Activated naive CD4-positive, alpha-beta T cell treated with anti-CD3 and anti-CD28 coated beads, Interleukin-2, amount 50 U/mL, for 16 hours (primary cell): ENCODE measurements at regions not wholly inside any gene's neighbourhood (a gene's known extent, or its start where the extent isn't known, plus 50 kb on each side); places are given as distances from the start of the nearest gene placed in this dataset.

ENCODE experiments used
- DNase-seq: peaks from one replicate; pipeline ENCODE4 v3.0.0-alpha.2; 2020

GRCh38 chr1:82844911-82845827 is 1044.4 kb downstream of the ADGRL2 start:
- DNase-seq: no peak

GRCh38 chr1:82844447-82844846 is 1043.7 kb downstream of the ADGRL2 start:
- no peak for DNase-seq

GRCh38 chr1:82843876-82844275 is 1043.1 kb downstream of the ADGRL2 start:
- DNase-seq: no peak

GRCh38 chr1:82840192-82840591 is 1039.5 kb downstream of the ADGRL2 start:
- no peak for DNase-seq

- no peak for DNase-seq
Observed at GRCh38 chr1:82837766-82838465, 1037.2 kb downstream of the ADGRL2 start.

- DNase-seq: no peak
Observed at GRCh38 chr1:82836973-82837680, 1036.4 kb downstream of the ADGRL2 start.

GRCh38 chr1:82836213-82836972 is 1035.7 kb downstream of the ADGRL2 start:
- DNase-seq: no peak

- DNase-seq: no peak
Observed at GRCh38 chr1:82830690-82831380, 1030.1 kb downstream of the ADGRL2 start.

- DNase-seq: no peak
Observed at GRCh38 chr1:82829527-82829926, 1028.8 kb downstream of the ADGRL2 start.

GRCh38 chr1:82823876-82824275 is 1023.1 kb downstream of the ADGRL2 start:
- DNase-seq: no peak

- no peak for DNase-seq
Observed at GRCh38 chr1:82820816-82821215, 1020.1 kb downstream of the ADGRL2 start.

GRCh38 chr1:82819234-82819633 is 1018.5 kb downstream of the ADGRL2 start:
- no peak for DNase-seq

- DNase-seq: no peak
Observed at GRCh38 chr1:82818586-82818985, 1017.9 kb downstream of the ADGRL2 start.

- DNase-seq: no peak
Observed at GRCh38 chr1:82813386-82813785, 1012.7 kb downstream of the ADGRL2 start.

GRCh38 chr1:82810601-82811000 is 1009.9 kb downstream of the ADGRL2 start:
- DNase-seq: no peak

- DNase-seq: no peak
Observed at GRCh38 chr1:82807563-82807962, 1006.8 kb downstream of the ADGRL2 start.

GRCh38 chr1:82806133-82806532 is 1005.4 kb downstream of the ADGRL2 start:
- no peak for DNase-seq

GRCh38 chr1:82801176-82801575 is 1000.4 kb downstream of the ADGRL2 start:
- no peak for DNase-seq

- DNase-seq: no peak
Observed at GRCh38 chr1:82800721-82801120, 1000.0 kb downstream of the ADGRL2 start.

- DNase-seq: no peak
Observed at GRCh38 chr1:82799261-82799660, 998.5 kb downstream of the ADGRL2 start.

- DNase-seq: no peak
Observed at GRCh38 chr1:82795508-82796149, 994.9 kb downstream of the ADGRL2 start.

GRCh38 chr1:82792151-82792550 is 991.4 kb downstream of the ADGRL2 start:
- DNase-seq: no peak
